ENCODE measurements at regions not wholly inside any gene's neighbourhood (a gene's known extent, or its start where the extent isn't known, plus 50 kb on each side); places are given as distances from the start of the nearest gene placed in this dataset.

DNA sequence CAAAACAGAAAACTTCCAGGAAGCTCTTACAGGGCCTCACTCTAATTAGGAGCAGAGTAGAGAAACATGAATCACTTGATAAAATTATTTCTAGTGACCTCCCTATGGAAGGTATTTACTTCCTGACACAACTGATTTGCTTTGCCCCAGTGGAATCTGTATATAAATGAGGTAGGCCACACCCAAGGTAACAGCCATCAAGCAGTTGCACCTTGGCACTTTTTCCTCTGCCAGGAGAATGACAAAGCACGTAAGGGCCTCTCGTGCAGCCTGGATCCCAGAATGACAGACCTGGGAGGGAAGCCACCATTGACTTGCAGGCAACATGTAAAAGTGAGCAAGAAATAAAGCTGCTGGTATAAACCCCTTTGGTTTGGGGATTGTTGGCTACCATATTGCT, 620.0 kb upstream of the SLC39A10 start:
- DNase-seq, result no peak

DNA sequence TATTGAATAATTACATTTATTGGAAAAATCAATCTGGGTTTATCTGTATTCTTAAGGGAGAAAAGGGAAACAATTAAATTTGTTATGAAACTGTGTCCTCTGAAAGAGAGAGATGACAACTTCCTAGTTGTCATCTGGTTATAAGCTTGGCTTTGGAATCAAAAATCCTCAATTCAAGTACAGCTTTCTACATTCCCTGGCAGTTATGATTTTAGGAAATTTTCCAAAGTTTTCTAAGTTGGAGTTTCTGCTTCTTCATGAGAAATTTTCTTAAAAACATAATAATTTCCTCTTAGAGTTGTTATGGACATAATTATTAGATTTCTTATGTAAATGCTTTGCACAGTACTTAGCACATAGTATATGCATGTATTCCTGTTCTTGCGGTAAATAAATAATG, 625.6 kb upstream of the SLC39A10 start:
- DNase-seq, result no peak

DNA sequence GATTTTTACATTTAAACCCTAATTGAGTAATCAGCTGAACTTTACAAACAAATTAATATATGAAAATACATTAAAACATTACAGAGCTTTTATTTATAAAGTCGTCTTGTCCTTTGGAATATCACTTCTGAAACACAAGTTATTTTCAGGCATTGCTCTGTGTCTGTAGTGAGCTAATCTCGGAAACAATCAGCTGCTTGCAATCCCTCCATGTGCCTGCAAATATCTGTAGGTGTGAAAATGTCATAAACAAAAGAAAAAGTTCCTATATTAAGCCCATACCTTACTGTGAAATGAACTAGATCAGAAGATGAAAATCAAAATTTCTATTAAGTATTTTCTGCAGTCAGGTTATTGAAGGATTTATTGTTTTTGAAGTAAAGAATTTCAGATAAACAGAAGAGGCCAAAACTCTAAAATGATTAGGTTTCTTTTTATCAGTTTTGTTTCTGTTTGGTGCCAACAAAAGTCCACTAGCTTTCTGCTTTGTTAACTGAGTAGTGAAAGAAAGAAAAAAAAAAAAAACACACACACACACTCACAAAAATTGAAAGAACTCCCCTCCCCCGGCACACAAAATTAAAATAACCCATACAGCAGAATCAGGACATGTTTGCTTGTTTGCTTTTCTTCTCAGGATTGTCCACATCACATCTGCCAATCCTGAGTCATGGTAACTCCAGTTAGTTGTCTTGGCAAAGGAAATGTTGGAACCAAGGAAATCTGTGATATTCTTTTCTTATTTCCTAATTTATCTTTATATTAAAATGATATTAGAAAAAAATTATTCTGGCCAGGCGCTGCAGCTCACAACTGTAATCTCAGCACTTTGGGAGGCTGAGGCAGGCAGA, 627.0 kb upstream of the SLC39A10 start:
- DNase-seq, result no peak

DNA sequence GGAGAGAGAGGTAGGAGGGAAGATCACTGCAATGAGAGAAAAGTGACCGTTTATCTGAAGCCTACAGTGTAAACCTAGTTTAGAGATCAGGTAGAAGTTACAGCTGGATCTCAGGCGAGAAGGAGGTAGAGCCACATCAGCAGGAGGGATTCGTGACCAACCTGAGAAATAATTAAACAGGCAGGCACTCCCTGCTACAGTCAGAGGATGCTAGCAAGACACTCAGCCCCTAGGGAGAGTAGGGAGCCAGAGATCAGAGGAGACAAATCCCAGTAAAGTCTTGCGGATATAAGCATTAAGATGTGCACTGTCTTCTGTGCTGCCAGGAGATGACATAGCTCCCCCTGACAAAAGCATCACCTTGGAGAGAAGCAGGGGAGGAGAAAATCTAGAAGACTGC, 629.1 kb upstream of the SLC39A10 start:
- no peak for DNase-seq

DNA sequence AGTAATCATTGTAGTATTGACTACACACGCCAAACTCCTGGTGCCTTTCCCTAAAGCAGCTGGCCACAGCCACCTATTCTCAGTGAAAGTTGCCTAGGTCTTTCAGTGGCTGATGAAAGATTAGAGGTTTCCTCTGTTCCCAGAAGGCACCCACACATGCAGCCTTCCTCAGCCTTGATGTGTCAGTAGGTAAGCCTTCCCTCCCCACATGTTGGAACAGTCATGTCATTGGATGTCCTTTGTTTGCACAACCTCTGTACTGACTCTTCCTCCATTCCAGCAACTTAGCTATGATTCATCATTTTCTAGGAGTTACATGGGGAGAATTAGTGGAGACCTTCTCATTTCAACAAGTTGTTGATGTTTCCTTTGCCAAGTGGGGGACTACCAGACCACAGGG, 630.8 kb upstream of the SLC39A10 start:
- DNase-seq, result no peak

DNA sequence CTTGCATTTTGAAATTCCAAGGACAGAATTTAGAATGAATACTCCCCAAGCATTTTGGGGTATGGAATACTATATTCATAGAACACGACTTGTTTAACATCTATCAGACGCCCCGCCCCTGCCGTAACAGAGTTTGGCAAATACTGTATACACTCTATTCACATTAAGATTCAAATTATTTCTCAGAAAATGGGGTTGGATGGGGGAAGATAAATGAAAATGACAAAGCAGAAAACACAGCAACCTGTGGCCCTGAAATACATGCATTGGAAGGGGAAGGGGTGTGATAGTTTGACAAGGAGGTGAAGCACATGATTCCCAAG, 634.6 kb upstream of the SLC39A10 start:
- DNase-seq, result no peak

DNA sequence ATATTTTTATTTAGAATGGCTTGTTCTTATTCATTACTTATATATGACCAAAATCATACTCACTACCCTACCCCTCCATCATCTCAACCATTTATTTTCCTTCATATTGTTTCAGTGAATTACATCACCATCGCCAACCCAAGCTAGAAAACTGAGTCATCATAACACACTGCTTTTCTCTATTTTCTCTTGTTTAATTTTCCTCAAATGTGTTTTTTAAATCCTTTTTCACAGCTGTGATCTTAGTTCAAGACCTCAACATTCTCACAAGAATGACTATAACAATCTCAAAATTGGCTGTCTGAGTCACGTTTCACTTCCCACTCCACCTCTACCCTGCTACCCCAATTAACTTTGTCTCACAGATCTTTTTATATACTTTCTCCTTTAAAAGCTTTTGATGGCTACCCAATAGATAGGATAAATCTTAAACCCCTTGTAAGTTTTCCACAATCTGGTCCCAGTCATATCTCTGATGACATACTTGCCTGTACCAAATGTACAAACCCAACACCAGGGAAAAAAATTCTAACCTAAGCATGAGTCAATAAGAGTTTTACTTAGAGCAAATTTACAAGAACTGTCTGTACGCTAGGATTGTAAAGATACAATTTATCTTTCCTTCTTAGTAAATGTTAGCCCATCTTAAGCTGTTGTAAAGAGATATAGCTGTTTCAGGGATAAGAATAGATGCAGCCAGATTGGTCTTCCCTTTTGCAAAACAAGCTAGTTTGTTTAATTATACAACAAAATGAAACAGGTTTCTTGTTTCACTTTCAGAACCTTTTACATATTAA, 635.1 kb upstream of the SLC39A10 start:
- DNase-seq, result no peak

DNA sequence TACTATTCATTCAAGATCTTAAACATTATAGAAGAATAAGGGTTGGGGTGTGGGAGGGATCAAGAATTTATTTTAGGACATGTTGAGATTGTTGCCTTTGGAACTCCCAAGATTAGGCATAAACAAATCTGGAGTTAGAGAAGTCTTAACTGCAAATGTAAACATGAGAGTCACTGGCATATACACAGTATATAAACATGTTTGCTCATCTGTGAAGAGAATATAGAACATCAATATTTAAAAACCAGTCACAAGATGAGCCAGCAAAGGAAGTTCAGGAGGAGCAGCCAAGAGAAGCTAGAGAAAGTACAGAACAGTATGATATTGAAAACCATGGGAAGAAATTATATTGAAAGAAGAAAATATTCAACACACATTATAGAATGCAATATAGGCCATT, 638.6 kb upstream of the SLC39A10 start:
- DNase-seq, result no peak

DNA sequence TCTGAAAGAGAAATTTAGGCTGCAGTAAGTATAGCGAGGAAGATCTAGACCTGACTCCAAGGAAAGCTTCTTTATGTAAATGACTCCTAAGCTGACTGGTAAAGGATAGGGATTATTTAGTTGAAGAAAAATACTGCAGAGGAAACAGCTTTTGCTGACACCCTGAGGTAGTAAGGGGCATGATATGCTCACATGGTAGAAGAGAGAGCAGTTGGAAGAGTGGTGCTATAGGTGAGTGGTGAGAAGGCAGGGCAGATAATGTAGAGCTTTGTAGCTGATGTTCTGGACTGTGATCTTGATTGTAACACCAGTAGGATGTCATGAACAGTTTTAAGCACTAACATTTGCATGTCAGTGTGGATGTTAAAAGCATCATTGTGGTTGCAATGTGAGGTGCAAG, 639.1 kb upstream of the SLC39A10 start:
- no peak for DNase-seq

DNA sequence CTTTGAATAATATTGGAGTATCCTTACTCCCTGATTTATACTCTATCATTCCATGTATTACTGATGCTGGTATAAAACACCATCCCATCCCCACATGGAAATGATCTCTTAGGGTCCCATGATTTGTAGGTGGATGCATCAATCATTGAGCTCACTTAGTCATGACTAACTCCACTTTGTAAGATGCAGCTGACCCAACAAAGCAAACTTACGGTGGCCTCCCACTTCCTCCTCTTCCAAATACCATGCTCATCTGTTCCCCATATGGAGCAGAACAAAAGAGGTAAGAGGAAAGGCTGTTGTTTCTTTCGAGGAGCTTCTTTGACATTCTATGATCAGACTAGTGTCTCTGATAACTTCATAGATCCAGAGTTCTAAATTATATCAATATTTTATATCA, 640.2 kb upstream of the SLC39A10 start:
- DNase-seq, result no peak

DNA sequence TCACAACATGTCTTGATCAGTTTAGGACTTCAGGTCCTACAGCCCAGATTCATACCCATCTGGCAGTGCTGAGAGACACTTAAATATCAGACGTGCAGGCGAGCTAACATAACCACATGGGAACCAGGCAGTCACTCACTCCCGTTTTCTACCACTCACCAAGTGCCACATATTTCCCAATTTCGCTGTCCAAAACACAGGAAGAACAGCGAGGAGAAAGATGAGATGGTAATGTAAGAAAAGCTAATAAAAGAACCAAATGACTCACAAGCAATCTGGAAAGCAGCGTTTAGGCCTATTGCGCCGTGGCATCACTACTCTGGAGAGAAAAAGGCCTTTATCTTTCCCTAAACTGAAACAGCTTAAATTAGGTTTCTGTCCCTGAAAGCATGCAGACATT, 647.8 kb upstream of the SLC39A10 start:
- DNase-seq, result no peak

DNA sequence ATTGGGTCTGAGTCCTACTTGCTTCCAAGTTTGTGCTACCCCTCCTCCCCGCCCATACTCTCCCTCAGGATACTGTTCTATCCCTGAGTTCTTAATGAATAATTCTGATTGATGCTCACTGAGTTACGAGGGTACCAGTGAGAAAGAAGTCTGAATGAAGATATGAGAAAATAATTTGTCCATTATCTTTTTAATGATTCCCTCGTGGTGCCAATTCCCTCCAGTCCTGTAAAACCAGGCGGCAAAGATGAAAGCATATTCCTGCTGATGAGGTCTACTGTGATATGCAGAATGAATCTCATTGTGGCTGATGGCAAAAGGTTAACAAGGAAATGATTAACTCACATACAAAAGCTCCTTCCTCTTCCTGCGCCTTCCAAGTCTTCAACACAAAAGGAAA, 650.2 kb upstream of the SLC39A10 start:
- no peak for DNase-seq

DNA sequence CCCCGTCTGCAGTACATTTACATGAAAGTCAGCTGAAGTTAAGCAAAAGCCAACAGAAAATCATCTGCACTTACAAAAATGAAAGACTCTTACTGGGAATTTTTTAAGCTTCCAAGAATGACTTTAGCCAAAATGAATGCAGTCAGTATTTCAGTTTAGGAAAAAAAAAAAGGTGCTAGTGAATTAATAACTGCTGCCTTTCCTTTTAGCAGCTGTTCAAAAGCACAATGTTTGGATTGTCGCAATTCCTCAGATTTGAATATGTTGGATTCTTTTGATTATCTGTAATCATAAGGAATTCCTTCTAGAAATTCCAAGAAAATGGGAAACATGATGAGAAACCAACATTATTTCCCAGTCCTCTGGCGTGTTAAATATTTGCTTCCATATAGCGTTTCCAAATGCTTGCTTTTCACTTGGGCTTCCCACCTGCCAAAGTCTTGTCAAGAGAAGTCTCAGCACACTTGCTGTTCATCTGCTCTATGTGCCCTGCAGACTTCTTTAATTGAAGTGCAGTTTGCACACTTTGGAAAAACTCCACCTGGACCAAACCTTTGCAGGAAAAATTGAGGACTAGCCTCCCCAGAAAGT, 653.0 kb upstream of the SLC39A10 start:
- no peak for DNase-seq

DNA sequence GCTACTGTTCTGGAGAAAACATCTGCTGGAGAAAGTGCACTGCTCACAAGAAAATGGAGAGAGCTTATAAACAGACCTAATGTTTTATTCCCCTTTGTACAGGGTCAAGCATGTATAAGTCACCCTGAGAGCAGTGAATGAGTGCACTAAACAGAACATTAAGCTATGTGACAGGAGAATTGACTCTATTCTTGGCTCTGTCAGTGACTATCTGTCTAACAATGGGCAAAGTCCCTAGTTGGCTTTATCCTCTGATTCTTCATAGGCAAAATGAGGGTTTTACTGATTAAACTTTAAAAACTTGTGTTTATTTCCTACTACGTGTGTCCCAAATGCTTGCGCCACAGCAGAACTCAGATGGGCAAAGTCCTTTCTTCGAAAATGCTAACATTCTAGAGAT, 655.1 kb upstream of the SLC39A10 start:
- no peak for DNase-seq

DNA sequence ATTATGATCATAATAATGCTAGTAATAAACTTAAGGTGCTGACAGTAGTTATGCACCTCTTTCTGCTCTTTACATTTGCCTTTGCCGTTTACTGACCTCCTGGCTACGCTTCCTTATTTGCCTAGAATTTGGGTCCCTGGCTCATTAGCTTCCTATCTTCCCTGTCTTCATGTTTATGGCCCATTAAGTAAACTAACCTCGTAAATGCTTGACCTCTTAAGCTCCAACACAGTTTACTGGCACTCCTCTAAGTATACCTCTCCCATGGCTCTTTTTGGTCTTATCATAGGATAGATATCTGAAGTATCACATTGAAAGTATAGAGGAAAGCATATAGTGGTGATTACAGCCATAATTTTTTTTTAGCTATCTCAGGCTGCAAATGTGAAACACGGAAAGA, 657.3 kb upstream of the SLC39A10 start:
- DNase-seq, result no peak

DNA sequence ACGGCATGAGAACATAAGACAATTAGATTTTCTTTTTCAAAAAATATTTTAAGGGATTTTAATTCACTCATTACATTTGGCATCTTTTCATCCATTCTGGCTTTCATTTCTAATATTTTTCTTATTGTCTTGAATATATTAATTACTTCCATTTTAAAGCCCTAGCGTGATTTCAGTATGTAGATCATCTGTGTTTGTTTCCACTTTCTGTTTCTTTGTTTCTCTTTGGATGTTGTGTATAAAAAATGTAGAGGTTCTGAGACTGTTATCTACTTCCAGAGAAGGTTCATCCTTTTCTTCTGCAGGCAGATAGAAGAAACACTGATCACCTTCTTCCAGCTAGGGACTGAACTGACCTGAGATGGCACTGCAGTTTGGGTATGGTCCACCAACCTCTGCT, 664.4 kb upstream of the SLC39A10 start:
- DNase-seq, result no peak

DNA sequence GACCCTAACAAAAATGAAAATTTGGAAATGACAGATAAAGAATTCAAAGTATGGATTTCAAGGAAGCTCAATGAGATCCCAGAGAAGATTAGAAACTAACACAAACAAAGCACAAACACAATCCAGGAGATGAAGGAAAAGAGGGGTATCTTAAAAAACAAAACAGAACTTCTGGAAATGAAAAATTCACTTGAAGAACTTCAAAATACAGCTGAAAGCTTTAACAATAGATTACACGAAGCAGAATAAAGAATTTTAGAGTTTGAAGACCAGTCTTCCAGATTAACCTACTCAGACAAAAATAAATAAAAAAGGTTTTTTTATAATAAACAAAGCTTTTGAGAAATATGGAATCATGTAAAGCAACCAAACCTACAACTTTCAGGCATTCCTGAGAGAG, 671.8 kb upstream of the SLC39A10 start:
- no peak for DNase-seq

DNA sequence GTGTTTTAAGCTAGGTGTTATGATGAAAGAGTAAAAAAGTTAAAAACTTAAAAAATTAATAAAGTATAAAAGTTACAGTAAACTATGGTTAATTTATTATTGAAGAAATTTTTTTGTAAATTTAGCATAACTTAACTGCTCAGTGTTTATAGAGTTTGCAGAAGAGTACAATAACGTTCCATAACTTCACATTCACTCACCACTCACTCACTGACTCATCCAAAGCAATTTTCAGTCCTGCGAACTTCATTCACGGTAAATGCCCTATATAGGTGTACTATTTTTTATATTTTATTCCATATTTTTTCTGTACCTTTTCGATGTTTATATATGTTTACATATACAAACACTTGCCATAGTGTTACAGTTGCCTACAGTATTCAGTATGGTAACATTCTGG, 694.8 kb upstream of the SLC39A10 start:
- DNase-seq, result no peak

DNA sequence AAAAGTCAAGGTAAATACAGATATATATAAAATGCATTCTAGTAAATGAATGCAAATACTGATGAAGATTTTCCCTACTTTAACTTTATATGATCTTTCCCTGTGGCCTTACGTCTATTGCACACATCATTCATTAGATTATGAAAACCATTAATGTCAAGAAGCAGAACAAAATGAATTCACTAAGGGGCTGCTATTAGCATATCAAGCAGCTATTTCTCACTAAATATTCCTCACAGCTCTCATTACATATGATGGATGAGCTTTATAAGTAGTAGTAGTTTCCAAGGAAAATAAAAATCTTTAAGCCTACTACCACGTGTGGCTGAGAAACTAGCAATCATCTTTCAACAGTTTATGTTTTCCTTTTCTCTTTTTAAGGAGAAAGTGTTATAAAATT, 702.8 kb upstream of the SLC39A10 start:
- DNase-seq, result no peak

DNA sequence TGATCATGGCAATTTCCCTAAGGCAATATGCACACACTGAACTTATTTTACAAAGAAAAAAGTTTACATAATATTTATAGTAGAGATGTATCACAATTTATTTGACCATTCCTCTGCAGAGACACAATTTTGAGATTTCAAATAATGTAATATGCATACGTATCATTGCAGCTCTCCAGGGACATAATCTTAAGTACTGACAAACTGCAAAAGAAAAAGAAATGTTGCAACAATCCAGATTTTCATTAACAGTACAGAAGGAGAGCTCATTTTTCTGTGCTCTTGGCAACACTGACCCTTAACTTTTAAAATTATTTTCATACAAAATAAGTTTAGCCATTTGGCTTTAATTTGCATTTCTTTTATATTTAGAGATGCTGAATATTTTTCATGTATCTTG, 710.2 kb upstream of the SLC39A10 start:
- no peak for DNase-seq

DNA sequence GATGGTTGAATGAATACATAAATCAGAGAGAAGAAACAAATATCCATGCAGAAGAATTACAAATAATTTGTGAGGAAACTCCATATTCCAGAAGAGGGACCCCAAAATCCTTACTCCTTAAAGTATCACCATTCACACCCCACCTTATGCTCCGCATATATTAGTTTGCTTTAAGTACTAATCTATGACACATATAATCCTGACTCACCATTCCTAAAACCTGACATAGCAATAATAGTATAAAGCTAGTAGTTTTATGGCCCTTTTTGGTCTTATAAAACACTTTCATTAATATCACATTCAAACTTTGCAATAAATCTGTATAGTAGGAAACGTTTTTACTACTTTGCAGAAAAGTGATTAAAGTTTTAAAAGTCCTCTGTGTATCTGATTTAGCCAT, 719.0 kb upstream of the SLC39A10 start:
- no peak for DNase-seq

DNA sequence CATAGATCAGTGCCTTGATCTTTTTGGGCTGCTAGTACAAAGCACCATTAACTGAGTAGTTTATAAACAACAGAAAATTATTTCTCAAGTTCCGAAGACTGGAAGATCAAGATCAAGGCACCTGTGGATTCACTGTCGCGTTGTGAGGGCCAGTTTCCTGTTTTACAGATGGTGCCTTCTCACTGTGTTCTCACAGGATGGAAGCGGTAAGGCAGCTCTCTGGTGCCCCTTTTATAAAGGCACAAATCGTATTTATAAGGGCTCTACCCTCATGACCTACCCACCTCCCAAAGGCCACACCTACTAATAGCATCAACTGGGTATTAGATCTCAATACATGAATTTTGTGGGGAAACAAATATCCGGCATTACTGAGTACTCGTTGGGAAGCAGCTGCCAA, 729.5 kb upstream of the SLC39A10 start:
- no peak for DNase-seq

DNA sequence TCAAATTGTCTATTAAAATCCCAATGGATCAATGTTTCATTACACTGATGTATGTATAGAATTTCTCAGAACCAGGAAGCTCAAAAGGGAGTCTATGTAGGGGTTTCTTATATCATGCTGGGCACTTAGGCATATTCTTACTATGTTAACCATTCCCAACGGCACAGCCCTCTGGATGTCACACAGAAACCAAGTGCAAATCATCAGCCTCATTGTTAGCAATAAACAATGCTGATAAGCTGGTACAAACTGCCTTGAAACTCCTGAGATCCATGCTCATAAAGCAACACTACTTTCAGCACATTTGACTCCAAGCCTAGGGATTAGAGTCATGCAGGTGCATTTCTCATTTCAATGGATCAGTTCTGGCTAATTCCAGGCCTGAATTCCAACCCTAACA, 730.2 kb upstream of the SLC39A10 start:
- no peak for DNase-seq

DNA sequence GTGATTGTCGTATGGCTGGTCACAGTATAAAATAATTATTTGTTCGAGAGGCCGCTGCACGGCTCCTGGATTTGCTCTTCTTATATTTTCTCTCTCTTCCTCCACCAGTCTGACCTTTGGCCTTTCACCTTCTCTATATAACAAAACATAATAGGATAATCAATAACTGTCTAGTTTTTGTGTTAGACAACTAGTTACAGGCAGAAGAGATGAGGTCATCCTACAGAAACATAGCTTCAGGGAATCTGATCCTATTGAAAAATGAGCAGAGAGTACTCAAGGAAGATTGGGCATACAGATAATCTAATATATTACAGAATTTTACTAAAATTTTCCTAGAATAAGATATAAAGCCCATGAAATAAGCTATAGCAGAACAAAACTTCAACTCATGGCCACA, 731.3 kb upstream of the SLC39A10 start:
- peak; percentile 82 for DNase-seq

Data from NCI-H146 (cell line).